RWPE2 (cell line): ENCODE measurements at regions not wholly inside any gene's neighbourhood (a gene's known extent, or its start where the extent isn't known, plus 50 kb on each side); places are given as distances from the start of the nearest gene placed in this dataset.

Experiments
- ATAC-seq: fragments of 200-7000 bp; cut with Tn5 transposase; 3 replicates; pipeline ENCODE4 v1.9.1; 2021; ENCODE audit warnings: low read depth
- DNase-seq: peaks from one replicate; pipeline ENCODE4 v3.0.0-alpha.2; 2020; ENCODE audit warnings: low spot score
- H3K27ac ChIP-seq: fragments of 450-650 bp; 2 replicates; pipeline ENCODE4 v1.5.1; 2017; ENCODE audit warnings: mild to moderate bottlenecking; ENCODE audit not compliant: poor library complexity, severe bottlenecking
- H3K27me3 ChIP-seq: fragments of 250-450 bp; sonication (Bioruptor Pico); 2 replicates; pipeline ENCODE4 v1.5.1; 2021; ENCODE audit warnings: mild to moderate bottlenecking, moderate library complexity; ENCODE audit not compliant: insufficient read depth, poor library complexity, severe bottlenecking
- H3K36me3 ChIP-seq: fragments of 250-450 bp; sonication (Bioruptor Pico); 2 replicates; pipeline ENCODE4 v1.5.1; 2020; ENCODE audit warnings: low read depth, mild to moderate bottlenecking, moderate library complexity
- H3K4me1 ChIP-seq: fragments of 250-450 bp; sonication (Bioruptor Pico); 2 replicates; pipeline ENCODE4 v1.5.1; 2021; ENCODE audit warnings: mild to moderate bottlenecking, moderate library complexity; ENCODE audit not compliant: insufficient read depth, poor library complexity, severe bottlenecking
- H3K4me3 ChIP-seq: fragments of 250-450 bp; sonication (Bioruptor Pico); 2 replicates; pipeline ENCODE4 v1.5.1; 2021; ENCODE audit warnings: mild to moderate bottlenecking, moderate library complexity; ENCODE audit not compliant: severe bottlenecking
- H3K9me3 ChIP-seq: fragments of 250-450 bp; sonication (Bioruptor Pico); 2 replicates; pipeline ENCODE4 v1.5.1; 2021; ENCODE audit warnings: mild to moderate bottlenecking, moderate library complexity; ENCODE audit not compliant: severe bottlenecking
- TF ChIP-seq, protein P1 (sequence below): fragments of 450-650 bp; IDR thresholded peaks from one replicate; pipeline ENCODE4 v1.5.1; 2017; ENCODE audit warnings: mild to moderate bottlenecking, moderate library complexity; ENCODE audit not compliant: poor library complexity, severe bottlenecking

- Histone ChIP-seq H3K27ac (no peak overlapping the region), H3K4me3 (no peak overlapping the region), H3K4me1 (no peaks in the 10 kb centered on the region), H3K9me3 (no peaks in the 10 kb centered on the region), H3K27me3 (peaks cover 25% of the 10 kb centered on the region), H3K36me3 (no peaks in the 10 kb centered on the region)
- DNase-seq = no peak
- TF ChIP-seq, protein P1, sequence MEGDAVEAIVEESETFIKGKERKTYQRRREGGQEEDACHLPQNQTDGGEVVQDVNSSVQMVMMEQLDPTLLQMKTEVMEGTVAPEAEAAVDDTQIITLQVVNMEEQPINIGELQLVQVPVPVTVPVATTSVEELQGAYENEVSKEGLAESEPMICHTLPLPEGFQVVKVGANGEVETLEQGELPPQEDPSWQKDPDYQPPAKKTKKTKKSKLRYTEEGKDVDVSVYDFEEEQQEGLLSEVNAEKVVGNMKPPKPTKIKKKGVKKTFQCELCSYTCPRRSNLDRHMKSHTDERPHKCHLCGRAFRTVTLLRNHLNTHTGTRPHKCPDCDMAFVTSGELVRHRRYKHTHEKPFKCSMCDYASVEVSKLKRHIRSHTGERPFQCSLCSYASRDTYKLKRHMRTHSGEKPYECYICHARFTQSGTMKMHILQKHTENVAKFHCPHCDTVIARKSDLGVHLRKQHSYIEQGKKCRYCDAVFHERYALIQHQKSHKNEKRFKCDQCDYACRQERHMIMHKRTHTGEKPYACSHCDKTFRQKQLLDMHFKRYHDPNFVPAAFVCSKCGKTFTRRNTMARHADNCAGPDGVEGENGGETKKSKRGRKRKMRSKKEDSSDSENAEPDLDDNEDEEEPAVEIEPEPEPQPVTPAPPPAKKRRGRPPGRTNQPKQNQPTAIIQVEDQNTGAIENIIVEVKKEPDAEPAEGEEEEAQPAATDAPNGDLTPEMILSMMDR = no peak
- ATAC-seq = no peak
Observed at GRCh38 chr5:114311281-114311680, 50.6 kb upstream of the KCNN2 start.

- Histone ChIP-seq H3K27ac (no peak overlapping the region), H3K4me1 (no peaks in the 10 kb centered on the region), H3K27me3 (peaks cover 25% of the 10 kb centered on the region), H3K9me3 (no peaks in the 10 kb centered on the region), H3K4me3 (no peak overlapping the region), H3K36me3 (no peaks in the 10 kb centered on the region)
- no peak for ATAC-seq
- TF ChIP-seq, protein P1 = no peak
- DNase-seq = no peak
Observed at GRCh38 chr5:114311968-114312367, 49.9 kb upstream of the KCNN2 start.
